ENCODE measurements at regions not wholly inside any gene's neighbourhood (a gene's known extent, or its start where the extent isn't known, plus 50 kb on each side); places are given as distances from the start of the nearest gene placed in this dataset.
"Not testable (repeated sequence)": the region's sequence is repeated elsewhere in the genome, so short reads cannot be mapped to it uniquely, and the experiment has no call there.

- no peak overlapping the region for H3K4me3 Mint-ChIP-seq
- no peak for TF ChIP-seq CTCF (IDR thresholded peaks at IDR 0.05)
- no peaks in the 10 kb centered on the region for H3K36me3 Mint-ChIP-seq (ENCODE audit: low read depth)
- peaks cover 23% of the 10 kb centered on the region for H3K4me1 Mint-ChIP-seq
- no peak overlapping the region for H3K27ac Mint-ChIP-seq
- H3K9me3 Mint-ChIP-seq = no peaks in the 10 kb centered on the region
- H3K27me3 Mint-ChIP-seq (ENCODE audit: low read depth, poor library complexity) = peaks cover 10% of the 10 kb centered on the region
- no peak for DNase-seq
These were observed 62.4 kb upstream of the PTPN1 start for GRCh38 chr20:50447817-50448216.

GRCh38 chr20:50448625-50449403, 61.4 kb upstream of the PTPN1 start:
- not testable (repeated sequence) for H3K36me3 Mint-ChIP-seq (ENCODE audit: low read depth); H3K4me3 Mint-ChIP-seq; DNase-seq; H3K27ac Mint-ChIP-seq; H3K9me3 Mint-ChIP-seq
- H3K4me1 Mint-ChIP-seq = peaks cover 21% of the 10 kb centered on the region
- H3K27me3 Mint-ChIP-seq (ENCODE audit: low read depth, poor library complexity) = peaks cover 10% of the 10 kb centered on the region

GRCh38 chr20:50449738-50450492, 60.3 kb upstream of the PTPN1 start:
- Mint-ChIP-seq H3K27ac (no peak overlapping the region), H3K36me3 (ENCODE audit: low read depth) (no peaks in the 10 kb centered on the region), H3K27me3 (ENCODE audit: low read depth, poor library complexity) (peaks cover 10% of the 10 kb centered on the region), H3K9me3 (no peaks in the 10 kb centered on the region), H3K4me1 (peaks cover 21% of the 10 kb centered on the region), H3K4me3 (no peak overlapping the region)
- DNase-seq = no peak
- no peak for TF ChIP-seq CTCF (IDR thresholded peaks at IDR 0.05)

- DNase-seq = no peak
- TF ChIP-seq CTCF (IDR thresholded peaks at IDR 0.05) = no peak
- Mint-ChIP-seq H3K36me3 (ENCODE audit: low read depth) (no peaks in the 10 kb centered on the region), H3K27ac (no peak overlapping the region), H3K4me3 (no peak overlapping the region), H3K4me1 (peaks cover 21% of the 10 kb centered on the region), H3K9me3 (no peaks in the 10 kb centered on the region), H3K27me3 (ENCODE audit: low read depth, poor library complexity) (peaks cover 10% of the 10 kb centered on the region)
These were observed 59.7 kb upstream of the PTPN1 start for GRCh38 chr20:50450493-50450826.

GRCh38 chr20:50450881-50451752, 59.1 kb upstream of the PTPN1 start:
- H3K4me3 Mint-ChIP-seq = no peak overlapping the region
- peak; percentile 37 for DNase-seq
- no peaks in the 10 kb centered on the region for H3K9me3 Mint-ChIP-seq
- TF ChIP-seq CTCF (IDR thresholded peaks at IDR 0.05) = no peak
- no peak overlapping the region for H3K27ac Mint-ChIP-seq
- peaks cover 10% of the 10 kb centered on the region for H3K27me3 Mint-ChIP-seq (ENCODE audit: low read depth, poor library complexity)
- no peaks in the 10 kb centered on the region for H3K36me3 Mint-ChIP-seq (ENCODE audit: low read depth)
- H3K4me1 Mint-ChIP-seq = peaks cover 21% of the 10 kb centered on the region

- DNase-seq; H3K27ac Mint-ChIP-seq; H3K36me3 Mint-ChIP-seq (ENCODE audit: low read depth); H3K4me3 Mint-ChIP-seq; H3K9me3 Mint-ChIP-seq: not testable (repeated sequence)
- peaks cover 21% of the 10 kb centered on the region for H3K4me1 Mint-ChIP-seq
- peaks cover 15% of the 10 kb centered on the region for H3K27me3 Mint-ChIP-seq (ENCODE audit: low read depth, poor library complexity)
These were observed 58.3 kb upstream of the PTPN1 start for GRCh38 chr20:50451792-50452425.
